ENCODE measurements at regions not wholly inside any gene's neighbourhood (a gene's known extent, or its start where the extent isn't known, plus 50 kb on each side); places are given as distances from the start of the nearest gene placed in this dataset.

- no peak overlapping the region for H3K23ac ChIP-seq (ENCODE audit: insufficient read length, low read depth, low read length)
- no CpG with 5 or more reads among the region's 1 CpG for WGBS (ENCODE audit: extremely low coverage, insufficient read length, low lambda C conversion rate)
These were observed 92.6 kb downstream of the OLFM4 start for GRCh38 chr13:53121131-53121773.

More at GRCh38 chr13:53121131-53121773, 92.6 kb downstream of the OLFM4 start:
- H4K5ac ChIP-seq (ENCODE audit: insufficient read length, low read depth, low read length) = no peak overlapping the region
- Mint-ChIP-seq H3K4me1 (peaks cover 22 to 24% of the 10 kb centered on the region in 2 experiments), H3K9me3 (peaks cover 12 to 24% of the 10 kb centered on the region in 2 experiments), H3K27ac (peak overlapping the region in 1 of 3 experiments; percentile 47; a peak in 1 of 7 replicates), H3K36me3 (ENCODE audit: insufficient read depth in 1 of 3, low read depth in 3 of 3) (peaks cover 12 to 24% (median 14%) of the 10 kb centered on the region in 3 experiments), H3K4me3 (no peak overlapping the region), H3K27me3 (ENCODE audit: low read depth) (no peaks in the 10 kb centered on the region; the same call in 1 of the 2 replicates)
- DNase-seq = no peak
- no peak overlapping the region for H2AK5ac ChIP-seq (ENCODE audit: insufficient read length, low read length)
- H4K8ac ChIP-seq (replicated peaks; ENCODE audit: insufficient read length, low read depth, low read length) = no peak overlapping the region
- no peak overlapping the region for H3K4me2 ChIP-seq (ENCODE audit: insufficient read depth, insufficient read length, low read length)
- H3K23me2 ChIP-seq (ENCODE audit: insufficient read length, low read depth, low read length, poor library complexity, severe bottlenecking) = no peaks in the 10 kb centered on the region
- no peak overlapping the region for H3K14ac ChIP-seq (ENCODE audit: insufficient read depth, low read length)
- H4K20me1 ChIP-seq (ENCODE audit: control insufficient read depth, insufficient read depth, insufficient read length) = no peaks in the 10 kb centered on the region
- H3K4me1 ChIP-seq (ENCODE audit: insufficient read depth, low read length) = peaks cover 5% of the 10 kb centered on the region
- no peaks in the 10 kb centered on the region for H3K79me2 ChIP-seq (ENCODE audit: insufficient read depth, low read length)
- H3K9me3 ChIP-seq (ENCODE audit: control insufficient read depth, low read depth, low read length) = no peaks in the 10 kb centered on the region
- no peaks in the 10 kb centered on the region for H3K79me1 ChIP-seq (ENCODE audit: insufficient read depth, low read depth, low read length, poor library complexity, severe bottlenecking)
- no peak overlapping the region for H3K56ac ChIP-seq (ENCODE audit: insufficient read length, low read depth, low read length)
- H3K9ac ChIP-seq (ENCODE audit: extremely low read depth, insufficient read length, low read length) = no peak overlapping the region
- no peaks in the 10 kb centered on the region for H3K27me3 ChIP-seq (ENCODE audit: insufficient read depth, low read length)
- no peak overlapping the region for H2BK5ac ChIP-seq (ENCODE audit: insufficient read length, low read length)
- no peak overlapping the region for H3K4ac ChIP-seq (ENCODE audit: low read depth, low read length)
- no peak overlapping the region for H3K18ac ChIP-seq (ENCODE audit: insufficient read length, low read depth, low read length)
- H2BK12ac ChIP-seq (ENCODE audit: insufficient read length, low read depth, low read length) = no peak overlapping the region
- no peak overlapping the region for H4K91ac ChIP-seq (ENCODE audit: insufficient read length, low read depth, low read length)
- peak overlapping the region; percentile 26 for H2BK20ac ChIP-seq (ENCODE audit: low read depth, low read length, poor library complexity, severe bottlenecking)
- H3T11ph ChIP-seq (ENCODE audit: low read length) = no peak overlapping the region
- H3K27ac ChIP-seq (ENCODE audit: insufficient read length, low read depth, low read length) = no peak overlapping the region
- no peak overlapping the region for H2BK120ac ChIP-seq (ENCODE audit: low read depth, low read length, poor library complexity, severe bottlenecking)
- TF ChIP-seq CTCF (conservative IDR thresholded peaks at IDR 0.05) = no peak
- no peak overlapping the region for H2AFZ ChIP-seq (ENCODE audit: low read length)
- H2BK15ac ChIP-seq (ENCODE audit: low read depth, low read length) = no peak overlapping the region

Data from H9 (cell line).